Endodermal cell (in vitro differentiated cells): ENCODE measurements at regions not wholly inside any gene's neighbourhood (a gene's known extent, or its start where the extent isn't known, plus 50 kb on each side); places are given as distances from the start of the nearest gene placed in this dataset.

ENCODE experiments used
- DNase-seq: peaks from one replicate; pipeline ENCODE4 v3.0.0-alpha.2; 2017
- H3K27ac ChIP-seq: 2 replicates; pipeline ENCODE4 v1.5.1; 2013; ENCODE audit warnings: mild to moderate bottlenecking, low read depth, low read length, moderate library complexity
- H3K27me3 ChIP-seq: 2 replicates; pipeline ENCODE4 v1.6.1; 2013; ENCODE audit warnings: mild to moderate bottlenecking, low read length, moderate library complexity; ENCODE audit not compliant: insufficient read depth, control insufficient read depth, poor library complexity, severe bottlenecking
- H3K36me3 ChIP-seq: 2 replicates; pipeline ENCODE4 v1.7.0; 2013; ENCODE audit warnings: mild to moderate bottlenecking, low read length, moderate library complexity; ENCODE audit not compliant: control insufficient read depth, insufficient read depth
- H3K4me1 ChIP-seq: one replicate; pipeline ENCODE4 v1.7.0; 2013; ENCODE audit warnings: low read length; ENCODE audit not compliant: control insufficient read depth, insufficient read depth
- H3K4me3 ChIP-seq: 2 replicates; pipeline ENCODE4 v1.5.1; 2013; ENCODE audit warnings: mild to moderate bottlenecking, low read length, moderate library complexity
- H3K9ac ChIP-seq: 2 replicates; pipeline ENCODE4 v1.6.1; 2013; ENCODE audit warnings: mild to moderate bottlenecking, low read length, moderate library complexity; ENCODE audit not compliant: poor library complexity, severe bottlenecking; ENCODE audit errors: extremely low read depth
- H3K9me3 ChIP-seq: 2 replicates; pipeline ENCODE4 v1.6.1; 2013; ENCODE audit warnings: mild to moderate bottlenecking, low read length, moderate library complexity; ENCODE audit not compliant: control insufficient read depth
- H3K27ac Mint-ChIP-seq: 2 replicates; pipeline ENCODE4 v1.8.0; 2020; ENCODE audit warnings: mixed read lengths
- H3K27me3 Mint-ChIP-seq: 2 replicates; pipeline ENCODE4 v1.8.0; 2021; ENCODE audit warnings: mild to moderate bottlenecking, mixed read lengths; ENCODE audit not compliant: insufficient read depth
- H3K36me3 Mint-ChIP-seq: 2 replicates; pipeline ENCODE4 v1.8.0; 2020; ENCODE audit warnings: low read depth, mixed read lengths
- H3K4me1 Mint-ChIP-seq: 2 replicates; pipeline ENCODE4 v1.8.0; 2020; ENCODE audit warnings: mixed read lengths
- H3K4me3 Mint-ChIP-seq: 2 replicates; pipeline ENCODE4 v1.8.0; 2020; ENCODE audit warnings: mild to moderate bottlenecking, moderate library complexity, mixed read lengths
- H3K9me3 Mint-ChIP-seq: 2 replicates; pipeline ENCODE4 v1.8.0; 2020; ENCODE audit warnings: mild to moderate bottlenecking, mixed read lengths
- CTCF ChIP-seq: fragments of 200-600 bp; sonication (generic); conservative IDR thresholded peaks from 2 replicates; pipeline ENCODE4 v1.5.0; 2021; ENCODE audit warnings: antibody characterized with exemption, mild to moderate bottlenecking
- WGBS, 2 experiments: methylation state at CpG; one replicate each; pipeline versions ENCODE4 v1.1.5 to v1.1.7; 2013; ENCODE audit warnings: missing lambda C conversion rate in 2 of 2, mixed read lengths in 1 of 2; ENCODE audit not compliant: insufficient coverage in 1 of 2, insufficient read length in 1 of 2; 5-methylcytosine and 5-hydroxymethylcytosine counted together

- no peaks in the 10 kb centered on the region for H3K9me3 Mint-ChIP-seq
- H3K27ac Mint-ChIP-seq: no peak overlapping the region
- 67 to 71% methylated on average over 2 of the region's 2 CpGs for WGBS, 2 experiments
- Histone ChIP-seq H3K27me3 (no peaks in the 10 kb centered on the region), H3K9me3 (no peaks in the 10 kb centered on the region), H3K4me1 (peaks cover 7% of the 10 kb centered on the region), H3K9ac (no peak overlapping the region), H3K36me3 (no peaks in the 10 kb centered on the region), H3K27ac (no peak overlapping the region), H3K4me3 (no peak overlapping the region)
- H3K36me3 Mint-ChIP-seq: no peaks in the 10 kb centered on the region
- H3K4me3 Mint-ChIP-seq: no peak overlapping the region
- H3K4me1 Mint-ChIP-seq: peaks cover 26% of the 10 kb centered on the region
- no peak for TF ChIP-seq CTCF
- H3K27me3 Mint-ChIP-seq: no peaks in the 10 kb centered on the region
- no peak for DNase-seq
Measured at GRCh38 chr3:18778598-18778997, 353.5 kb upstream of the SATB1 start.

- H3K9me3 Mint-ChIP-seq: no peaks in the 10 kb centered on the region
- no peak for DNase-seq
- no peaks in the 10 kb centered on the region for H3K36me3 Mint-ChIP-seq
- Histone ChIP-seq H3K9ac (no peak overlapping the region), H3K9me3 (no peaks in the 10 kb centered on the region), H3K4me1 (peaks cover 10% of the 10 kb centered on the region), H3K27ac (no peak overlapping the region), H3K4me3 (no peak overlapping the region), H3K36me3 (no peaks in the 10 kb centered on the region), H3K27me3 (no peaks in the 10 kb centered on the region)
- no peak overlapping the region for H3K4me3 Mint-ChIP-seq
- no peak overlapping the region for H3K27ac Mint-ChIP-seq
- H3K4me1 Mint-ChIP-seq: peaks cover 31% of the 10 kb centered on the region
- no peaks in the 10 kb centered on the region for H3K27me3 Mint-ChIP-seq
- no peak for TF ChIP-seq CTCF
Measured at GRCh38 chr3:18778094-18778493, 353.0 kb upstream of the SATB1 start.

- Mint-ChIP-seq H3K27ac (no peak overlapping the region), H3K4me3 (no peak overlapping the region), H3K4me1 (peaks cover 35% of the 10 kb centered on the region), H3K36me3 (no peaks in the 10 kb centered on the region), H3K9me3 (no peaks in the 10 kb centered on the region), H3K27me3 (peaks cover 14% of the 10 kb centered on the region)
- Histone ChIP-seq H3K4me1 (peaks cover 16% of the 10 kb centered on the region), H3K4me3 (no peak overlapping the region), H3K36me3 (no peaks in the 10 kb centered on the region), H3K9me3 (no peaks in the 10 kb centered on the region), H3K27ac (no peak overlapping the region), H3K27me3 (no peaks in the 10 kb centered on the region), H3K9ac (no peak overlapping the region)
- DNase-seq: no peak
- no peak for TF ChIP-seq CTCF
- 95 to 100% methylated on average over 2 of the region's 2 CpGs for WGBS, 2 experiments
Measured at GRCh38 chr3:18775501-18775900, 350.4 kb upstream of the SATB1 start.
